Central memory CD8-positive, alpha-beta T cell (primary cell): ENCODE measurements at regions not wholly inside any gene's neighbourhood (a gene's known extent, or its start where the extent isn't known, plus 50 kb on each side); places are given as distances from the start of the nearest gene placed in this dataset.
"Not testable (repeated sequence)": the region's sequence is repeated elsewhere in the genome, so short reads cannot be mapped to it uniquely, and the experiment has no call there.

Source experiments
- ATAC-seq: fragments of 150-1000 bp; cut with Tn5 transposase; replicated peaks from 2 replicates; pipeline ENCODE4 v1.10.0; 2022; ENCODE audit warnings: mild to moderate bottlenecking, moderate FRiP score, moderate number of reproducible peaks; ENCODE audit not compliant: poor library complexity, severe bottlenecking; ENCODE audit errors: extremely low read depth
- DNase-seq, 2 donors: peaks; one replicate each; pipeline ENCODE4 v3.0.0; 2021; ENCODE audit warnings: low spot score in 2 of 2
- H3K27ac Mint-ChIP-seq: one replicate; pipeline ENCODE4 v1.8.0; 2022; ENCODE audit warnings: low read depth, mild to moderate bottlenecking, moderate library complexity, mixed read lengths
- H3K27me3 Mint-ChIP-seq: one replicate; pipeline ENCODE4 v1.8.0; 2022; ENCODE audit warnings: mixed read lengths
- H3K36me3 Mint-ChIP-seq: one replicate; pipeline ENCODE4 v1.8.0; 2022; ENCODE audit warnings: mild to moderate bottlenecking, moderate library complexity, mixed read lengths; ENCODE audit not compliant: insufficient read depth
- H3K4me1 Mint-ChIP-seq: one replicate; pipeline ENCODE4 v1.8.0; 2022; ENCODE audit warnings: mixed read lengths
- H3K4me3 Mint-ChIP-seq: one replicate; pipeline ENCODE4 v1.8.0; 2022; ENCODE audit warnings: mild to moderate bottlenecking, moderate library complexity, mixed read lengths
- H3K9me3 Mint-ChIP-seq: one replicate; pipeline ENCODE4 v1.8.0; 2022; ENCODE audit warnings: mixed read lengths

GRCh38 chr2:87432711-87433453 is 315.0 kb upstream of the PLGLB2 start:
- not testable (repeated sequence) for H3K9me3 Mint-ChIP-seq, H3K27me3 Mint-ChIP-seq, DNase-seq, H3K4me3 Mint-ChIP-seq, ATAC-seq, H3K4me1 Mint-ChIP-seq, H3K36me3 Mint-ChIP-seq, H3K27ac Mint-ChIP-seq

GRCh38 chr2:87436007-87436406 is 311.9 kb upstream of the PLGLB2 start:
- not testable (repeated sequence) for H3K27ac Mint-ChIP-seq, H3K27me3 Mint-ChIP-seq, H3K36me3 Mint-ChIP-seq, H3K4me3 Mint-ChIP-seq, H3K9me3 Mint-ChIP-seq, DNase-seq, H3K4me1 Mint-ChIP-seq, ATAC-seq

DNA sequence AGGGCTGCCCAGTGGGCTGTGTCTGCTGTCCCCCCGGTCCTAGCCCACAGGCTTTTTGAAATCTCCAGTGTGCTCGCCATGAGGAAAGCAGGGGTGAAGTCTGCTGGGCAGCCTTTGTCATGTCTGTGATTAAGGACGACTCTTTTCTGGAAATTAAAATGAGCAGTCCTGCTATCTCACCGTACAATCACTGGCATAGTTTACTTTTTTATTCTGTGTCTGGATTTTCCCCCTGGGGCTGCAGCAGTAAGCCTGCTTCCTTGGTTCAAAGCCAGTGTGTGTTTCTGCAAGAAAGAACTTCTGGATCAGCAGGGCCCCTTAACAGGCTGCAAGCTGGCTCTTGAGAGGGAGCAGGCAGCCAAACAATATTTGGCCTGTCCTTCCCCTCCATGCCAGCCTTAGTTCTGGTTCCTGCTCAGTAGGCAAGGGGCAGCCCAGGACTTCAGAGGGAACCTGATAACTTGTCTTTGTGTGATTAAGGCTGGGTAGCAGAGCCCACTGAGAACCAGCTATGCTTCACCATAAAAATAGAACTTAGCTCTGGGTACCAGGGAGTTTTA is 310.1 kb upstream of the PLGLB2 start:
- not testable (repeated sequence) for H3K36me3 Mint-ChIP-seq, H3K27me3 Mint-ChIP-seq, DNase-seq, H3K27ac Mint-ChIP-seq, ATAC-seq, H3K4me3 Mint-ChIP-seq, H3K9me3 Mint-ChIP-seq
- H3K4me1 Mint-ChIP-seq = peaks cover 16% of the 10 kb centered on the region

- not testable (repeated sequence) for H3K4me3 Mint-ChIP-seq, DNase-seq, H3K36me3 Mint-ChIP-seq, H3K9me3 Mint-ChIP-seq, ATAC-seq, H3K27me3 Mint-ChIP-seq, H3K27ac Mint-ChIP-seq
- H3K4me1 Mint-ChIP-seq = peaks cover 16% of the 10 kb centered on the region
Measured at GRCh38 chr2:87438780-87439454, 309.0 kb upstream of the PLGLB2 start.

DNA sequence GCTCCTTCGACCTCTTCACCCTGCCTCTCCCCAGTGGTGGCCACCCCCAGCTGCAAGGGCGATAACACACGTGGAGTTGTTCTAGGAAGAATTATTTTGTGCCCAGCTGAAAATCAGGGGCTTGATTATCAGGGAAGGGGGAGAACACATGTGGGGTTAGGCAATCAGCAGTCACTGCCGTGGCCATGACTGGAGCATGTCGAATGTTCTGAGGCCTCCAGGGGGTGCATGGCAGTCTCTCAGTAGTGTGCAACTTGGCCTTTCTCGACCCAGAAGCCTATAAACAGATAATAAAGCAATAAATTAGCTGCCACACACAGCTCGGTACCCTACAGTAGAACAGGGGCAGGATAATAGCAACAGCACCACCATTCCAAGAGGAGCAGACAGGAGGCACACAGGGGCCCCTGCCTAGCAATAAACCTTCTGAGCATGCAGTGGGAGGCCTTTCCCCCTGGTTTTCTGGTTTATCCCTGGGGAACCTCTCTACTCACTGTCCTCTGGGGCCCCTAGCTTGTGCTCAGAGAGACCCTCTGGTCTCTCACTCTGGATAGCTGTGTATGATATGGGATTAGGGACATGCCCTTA is 308.2 kb upstream of the PLGLB2 start:
- not testable (repeated sequence) for ATAC-seq, H3K36me3 Mint-ChIP-seq, H3K9me3 Mint-ChIP-seq, H3K27ac Mint-ChIP-seq, H3K27me3 Mint-ChIP-seq, H3K4me3 Mint-ChIP-seq, DNase-seq
- peaks cover 20% of the 10 kb centered on the region for H3K4me1 Mint-ChIP-seq

GRCh38 chr2:87440650-87441049 is 307.2 kb upstream of the PLGLB2 start:
- peaks cover 24% of the 10 kb centered on the region for H3K4me1 Mint-ChIP-seq
- H3K36me3 Mint-ChIP-seq, H3K27me3 Mint-ChIP-seq, DNase-seq, H3K27ac Mint-ChIP-seq, H3K4me3 Mint-ChIP-seq, H3K9me3 Mint-ChIP-seq, ATAC-seq: not testable (repeated sequence)

- DNase-seq, ATAC-seq: not testable (repeated sequence)
Measured at GRCh38 chr2:87441375-87441774, 306.5 kb upstream of the PLGLB2 start.

GRCh38 chr2:87442983-87443577 is 304.8 kb upstream of the PLGLB2 start:
- H3K9me3 Mint-ChIP-seq, H3K27me3 Mint-ChIP-seq, H3K4me3 Mint-ChIP-seq, H3K36me3 Mint-ChIP-seq, DNase-seq: not testable (repeated sequence)
- Mint-ChIP-seq H3K4me1 (peaks cover 24% of the 10 kb centered on the region), H3K27ac (peak overlapping the region; percentile 29)
- ATAC-seq = peak; percentile 76

More at GRCh38 chr2:87441375-87441774, 306.5 kb upstream of the PLGLB2 start:
- not testable (repeated sequence) for H3K9me3 Mint-ChIP-seq, H3K36me3 Mint-ChIP-seq, H3K27me3 Mint-ChIP-seq, H3K4me3 Mint-ChIP-seq
- H3K4me1 Mint-ChIP-seq = peaks cover 24% of the 10 kb centered on the region
- peak overlapping the region; percentile 42 for H3K27ac Mint-ChIP-seq

DNA sequence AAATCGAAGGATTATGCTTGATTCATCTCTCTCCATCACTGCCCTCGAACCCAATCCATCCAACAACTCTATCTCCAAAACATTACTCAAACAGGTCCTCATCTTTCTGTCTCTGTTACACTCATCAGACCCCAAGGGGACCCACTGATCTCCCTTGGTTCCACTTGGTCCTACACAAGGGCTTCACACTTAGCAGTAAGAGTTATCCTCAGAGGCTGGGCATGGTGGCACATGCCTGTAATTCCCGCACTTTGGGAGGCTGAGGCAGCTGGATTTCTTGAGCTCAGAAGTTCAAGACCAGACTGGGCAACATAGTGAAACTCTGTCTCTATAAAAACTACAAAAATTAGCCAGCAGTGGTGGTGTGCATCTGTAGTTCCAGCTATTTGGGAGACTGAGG is 302.9 kb upstream of the PLGLB2 start:
- DNase-seq, H3K9me3 Mint-ChIP-seq, ATAC-seq, H3K27me3 Mint-ChIP-seq, H3K4me3 Mint-ChIP-seq, H3K36me3 Mint-ChIP-seq: not testable (repeated sequence)
- H3K27ac Mint-ChIP-seq = peak overlapping the region; percentile 41
- peaks cover 24% of the 10 kb centered on the region for H3K4me1 Mint-ChIP-seq

DNA sequence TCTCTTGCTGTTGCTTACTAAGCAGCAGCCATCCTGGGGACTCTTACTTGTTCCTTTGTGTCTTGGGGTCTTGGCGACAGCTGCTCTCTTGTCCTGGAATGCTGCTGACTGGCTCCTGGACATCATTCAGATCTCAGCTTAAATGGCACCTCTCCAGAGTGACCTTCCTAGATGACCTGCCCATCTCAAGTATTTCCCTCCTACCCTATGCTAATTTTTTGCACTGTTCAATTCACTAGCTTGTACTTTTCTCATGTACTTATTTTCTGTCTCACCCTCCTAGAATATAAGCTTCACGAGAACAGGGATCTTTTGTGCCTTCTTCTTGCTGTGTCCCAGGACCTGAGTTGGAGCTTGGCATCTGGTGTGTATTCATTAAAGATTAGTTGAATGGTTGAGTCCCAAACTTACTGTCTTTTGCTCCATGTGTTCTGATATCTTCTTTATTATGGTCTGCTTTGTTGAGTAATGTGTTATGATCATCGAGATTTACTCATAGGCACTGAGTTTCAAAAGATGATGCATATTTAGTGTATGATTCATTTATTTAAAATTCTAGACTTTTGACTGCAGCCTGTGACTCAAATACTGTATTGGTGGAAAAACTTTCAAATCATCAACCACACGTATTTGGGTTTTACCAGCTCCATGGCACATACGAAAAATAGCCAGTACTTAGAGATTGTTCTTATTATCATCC is 302.1 kb upstream of the PLGLB2 start:
- H3K4me1 Mint-ChIP-seq = peaks cover 24% of the 10 kb centered on the region
- H3K36me3 Mint-ChIP-seq, H3K27ac Mint-ChIP-seq, H3K9me3 Mint-ChIP-seq, DNase-seq, H3K4me3 Mint-ChIP-seq, H3K27me3 Mint-ChIP-seq, ATAC-seq: not testable (repeated sequence)

DNA sequence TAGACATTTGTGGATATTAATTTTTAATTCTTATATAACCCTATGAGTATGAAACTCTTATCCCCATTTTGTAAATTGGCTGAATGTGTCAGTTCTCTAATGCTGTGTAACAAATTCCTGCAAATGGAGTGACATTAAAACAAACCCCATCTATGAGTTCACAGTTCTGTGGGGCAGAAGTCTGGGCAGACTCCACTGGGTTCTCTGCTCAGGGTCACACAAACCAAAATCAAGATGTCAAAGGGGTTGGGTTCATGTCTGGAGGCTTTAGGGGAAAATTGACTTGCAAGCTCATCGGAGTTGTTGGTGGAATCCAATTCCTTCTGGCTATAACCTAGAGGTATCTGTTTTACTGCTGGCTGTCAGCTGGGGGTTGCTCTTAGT is 301.6 kb upstream of the PLGLB2 start:
- not testable (repeated sequence) for ATAC-seq, H3K27ac Mint-ChIP-seq, H3K4me3 Mint-ChIP-seq, H3K9me3 Mint-ChIP-seq, DNase-seq, H3K36me3 Mint-ChIP-seq, H3K27me3 Mint-ChIP-seq
- H3K4me1 Mint-ChIP-seq = peaks cover 20% of the 10 kb centered on the region

- not testable (repeated sequence) for DNase-seq, H3K27me3 Mint-ChIP-seq, H3K27ac Mint-ChIP-seq, H3K4me3 Mint-ChIP-seq, H3K9me3 Mint-ChIP-seq, H3K4me1 Mint-ChIP-seq, ATAC-seq, H3K36me3 Mint-ChIP-seq
Measured at GRCh38 chr2:87449462-87449980, 298.4 kb upstream of the PLGLB2 start.
